Stomach (tissue), 8 donors: ENCODE measurements at regions not wholly inside any gene's neighbourhood (a gene's known extent, or its start where the extent isn't known, plus 50 kb on each side); places are given as distances from the start of the nearest gene placed in this dataset.

Source experiments
- DNase-seq, 2 donors: peaks; one replicate each; pipeline versions ENCODE4 v3.0.0 to v3.0.0-alpha.2; 2013 to 2019
- H3K27ac ChIP-seq, 5 donors: fragments of 200-600 bp in 4 of 5; sonication (generic) in 4 of 5; one replicate each; pipeline ENCODE4 v1.5.1; 2013 to 2019; ENCODE audit warnings: mild to moderate bottlenecking in 1 of 5, moderate library complexity in 1 of 5
- H3K27me3 ChIP-seq, 3 donors: fragments of 200-600 bp; sonication (generic); one replicate each; pipeline ENCODE4 v1.5.1; 2017 to 2019; ENCODE audit warnings: mixed run types in 1 of 3
- H3K36me3 ChIP-seq, 4 donors: fragments of 200-600 bp; sonication (generic); 1 replicate in 3 of 4; 2 replicates in 1 of 4; pipeline ENCODE4 v1.5.1; 2016 to 2019
- H3K4me1 ChIP-seq, 4 donors: fragments of 200-600 bp; sonication (generic); one replicate each; pipeline ENCODE4 v1.5.1; 2016 to 2019
- H3K4me3 ChIP-seq, 4 donors: fragments of 200-600 bp; sonication (generic) in 3 of 4; one replicate each; pipeline ENCODE4 v1.5.1; 2016 to 2019; ENCODE audit warnings: mild to moderate bottlenecking in 1 of 4
- H3K9me3 ChIP-seq, 4 donors: fragments of 200-600 bp; sonication (generic); one replicate each; pipeline ENCODE4 v1.5.1; 2016 to 2019
- EP300 ChIP-seq: sonication (generic); formaldehyde crosslinking; IDR thresholded peaks from one replicate; pipeline ENCODE4 v1.6.1; 2017; ENCODE audit warnings: antibody characterized with exemption
- POLR2A ChIP-seq, 4 donors: fragments of 450-650 bp; IDR thresholded peaks; one replicate each; pipeline ENCODE4 v1.6.1; 2016; ENCODE audit warnings: antibody characterized with exemption in 4 of 4, control low read depth in 2 of 4, mild to moderate bottlenecking in 1 of 4, moderate library complexity in 1 of 4
- POLR2AphosphoS5 ChIP-seq, 3 donors: sonication (generic); formaldehyde crosslinking; IDR thresholded peaks; one replicate each; pipeline ENCODE4 v1.6.1; 2016; ENCODE audit warnings: antibody characterized with exemption in 3 of 3
- WGBS, 5 donors: extraction: QIAGEN DNeasy Blood & Tissue Kit in 3 of 5; methylation state at CpG; one replicate each; pipeline versions ENCODE4 v1.1.5 to v1.1.7; 2013 to 2018; 5-methylcytosine and 5-hydroxymethylcytosine counted together
- intact Hi-C: fragments of 100-400 bp; cut with DNase I; formaldehyde crosslinking; loops from one replicate; pipeline ENCODE4 v1.15.1; 2023; ENCODE audit warnings: low total_unique reads
- TF ChIP-seq, protein P1 (sequence below), 7 experiments: fragments of 450-650 bp in 4 of 7; fragments of 200-600 bp in 3 of 7; sonication (generic) in 3 of 7; IDR thresholded peaks; one replicate each; pipeline ENCODE4 v1.5.1; 2016 to 2019; ENCODE audit warnings: antibody characterized with exemption in 7 of 7, control low read depth in 2 of 7, mild to moderate bottlenecking in 1 of 7
- donor health status: healthy with polysubstance abuse.
- donor health status: Bipolar disorder and iron deficiency.
- donor health status: healthy.

DNA sequence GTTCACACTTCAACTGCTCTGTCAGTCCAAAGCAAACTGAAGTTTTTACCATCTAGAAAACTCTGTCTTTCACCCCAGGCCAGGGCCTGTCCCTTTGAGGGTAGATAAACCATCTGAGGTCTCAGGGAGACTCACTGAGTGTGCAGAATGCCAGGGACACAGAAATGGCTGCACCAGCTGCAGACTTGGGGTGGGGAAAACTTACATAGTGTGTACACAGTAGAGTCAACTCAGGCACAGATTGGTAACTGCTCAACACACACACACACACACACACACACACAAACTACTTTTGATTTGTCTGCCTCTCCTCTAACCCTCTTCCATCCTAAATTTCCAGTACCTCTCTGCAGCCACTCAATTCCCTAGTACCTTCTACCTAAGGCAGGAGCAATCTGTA lies 374.9 kb upstream of the JAG1 start:
- intact Hi-C loops, result no loop called here
- H3K9me3 ChIP-seq, result no peaks in the 10 kb centered on the region
- TF ChIP-seq POLR2A (IDR thresholded peaks at IDR 0.05) (no peak), POLR2AphosphoS5 (IDR thresholded peaks at IDR 0.05) (no peak), EP300 (no peak)
- TF ChIP-seq, protein P1, sequence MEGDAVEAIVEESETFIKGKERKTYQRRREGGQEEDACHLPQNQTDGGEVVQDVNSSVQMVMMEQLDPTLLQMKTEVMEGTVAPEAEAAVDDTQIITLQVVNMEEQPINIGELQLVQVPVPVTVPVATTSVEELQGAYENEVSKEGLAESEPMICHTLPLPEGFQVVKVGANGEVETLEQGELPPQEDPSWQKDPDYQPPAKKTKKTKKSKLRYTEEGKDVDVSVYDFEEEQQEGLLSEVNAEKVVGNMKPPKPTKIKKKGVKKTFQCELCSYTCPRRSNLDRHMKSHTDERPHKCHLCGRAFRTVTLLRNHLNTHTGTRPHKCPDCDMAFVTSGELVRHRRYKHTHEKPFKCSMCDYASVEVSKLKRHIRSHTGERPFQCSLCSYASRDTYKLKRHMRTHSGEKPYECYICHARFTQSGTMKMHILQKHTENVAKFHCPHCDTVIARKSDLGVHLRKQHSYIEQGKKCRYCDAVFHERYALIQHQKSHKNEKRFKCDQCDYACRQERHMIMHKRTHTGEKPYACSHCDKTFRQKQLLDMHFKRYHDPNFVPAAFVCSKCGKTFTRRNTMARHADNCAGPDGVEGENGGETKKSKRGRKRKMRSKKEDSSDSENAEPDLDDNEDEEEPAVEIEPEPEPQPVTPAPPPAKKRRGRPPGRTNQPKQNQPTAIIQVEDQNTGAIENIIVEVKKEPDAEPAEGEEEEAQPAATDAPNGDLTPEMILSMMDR (IDR thresholded peaks at IDR 0.05), result no peak
- no peak overlapping the region for H3K4me3 ChIP-seq
- H3K27me3 ChIP-seq, result no peaks in the 10 kb centered on the region
- DNase-seq, result peak in 1 of 2 donors; percentile 33
- H3K4me1 ChIP-seq, result no peaks in the 10 kb centered on the region
- H3K27ac ChIP-seq, result no peak overlapping the region
- H3K36me3 ChIP-seq, result no peaks in the 10 kb centered on the region

DNA sequence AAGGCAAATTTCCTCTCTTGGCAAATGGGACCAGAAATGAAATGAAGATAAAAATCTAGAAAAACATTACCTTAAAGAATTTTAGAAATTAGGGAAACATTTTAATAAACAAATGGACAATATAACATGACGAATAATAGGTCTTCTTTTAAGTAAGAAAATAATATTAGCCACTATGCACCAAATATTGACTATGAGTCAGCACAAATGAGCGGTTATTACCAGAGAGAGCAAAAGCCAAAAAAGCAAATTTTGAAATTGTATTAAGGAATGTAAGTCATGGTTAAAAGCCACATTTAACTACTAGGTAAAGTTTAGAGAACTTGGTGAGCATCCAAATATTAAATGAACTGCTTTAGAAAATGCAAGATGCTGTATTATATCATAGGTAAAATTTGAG lies 376.6 kb upstream of the JAG1 start:
- Histone ChIP-seq H3K27me3 (no peaks in the 10 kb centered on the region), H3K27ac (no peak overlapping the region), H3K4me3 (no peak overlapping the region), H3K9me3 (no peaks in the 10 kb centered on the region), H3K4me1 (no peaks in the 10 kb centered on the region), H3K36me3 (no peaks in the 10 kb centered on the region)
- DNase-seq, result no peak
- 77 to 90% (median 83%) methylated on average over 2 of the region's 2 CpGs for WGBS, 5 donors
- TF ChIP-seq POLR2A (IDR thresholded peaks at IDR 0.05) (no peak), POLR2AphosphoS5 (IDR thresholded peaks at IDR 0.05) (no peak), EP300 (no peak)
- TF ChIP-seq, protein P1 (IDR thresholded peaks at IDR 0.05), result no peak
- intact Hi-C loops, result no loop called here

DNA sequence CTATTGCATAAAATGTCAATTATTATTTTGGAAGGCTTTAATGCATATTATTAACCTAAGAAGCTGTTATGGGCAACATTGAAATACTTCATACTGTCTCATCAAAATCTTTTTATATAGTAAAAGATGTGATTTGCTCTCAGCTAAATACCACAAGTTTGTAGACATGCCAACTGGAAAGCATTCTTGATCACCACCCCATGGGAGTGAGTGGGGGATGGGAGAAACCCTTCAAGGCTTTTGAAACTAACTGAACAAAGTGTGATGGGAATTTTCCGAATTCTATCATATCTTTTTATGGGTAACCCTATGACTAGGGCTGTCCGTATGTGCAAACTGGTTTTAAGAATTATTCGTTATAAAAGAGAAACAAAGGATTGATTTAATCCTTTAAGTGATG lies 377.3 kb upstream of the JAG1 start:
- H3K27me3 ChIP-seq, result no peaks in the 10 kb centered on the region
- TF ChIP-seq EP300 (no peak), POLR2A (IDR thresholded peaks at IDR 0.05) (no peak), POLR2AphosphoS5 (IDR thresholded peaks at IDR 0.05) (no peak)
- TF ChIP-seq, protein P1 (IDR thresholded peaks at IDR 0.05), result no peak
- WGBS, 5 donors, result 79 to 85% (median 81%) methylated on average over 3 of the region's 3 CpGs

DNA sequence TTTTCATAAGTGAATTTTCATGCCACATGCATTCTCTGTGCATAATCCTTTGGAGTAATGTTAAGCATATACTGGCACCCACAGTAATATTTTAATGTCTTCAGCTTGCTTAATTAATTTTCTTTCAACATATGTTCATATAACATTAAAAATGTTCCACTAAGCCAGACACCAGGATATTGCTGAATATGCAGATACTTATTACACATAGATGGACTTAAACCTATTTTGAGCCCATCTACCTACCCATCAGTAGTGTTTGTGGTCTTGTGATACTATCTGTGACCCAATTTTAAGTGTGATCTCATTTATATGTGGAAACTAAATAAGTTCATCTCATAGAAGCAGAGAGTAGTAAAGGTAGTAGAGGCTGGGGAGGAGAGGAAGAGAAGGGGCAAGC lies 379.5 kb upstream of the JAG1 start:
- intact Hi-C loops, result no loop called here
- no peak overlapping the region for H3K27ac ChIP-seq
- TF ChIP-seq POLR2A (IDR thresholded peaks at IDR 0.05) (no peak), EP300 (no peak), POLR2AphosphoS5 (IDR thresholded peaks at IDR 0.05) (no peak)
- no peak for DNase-seq
- H3K36me3 ChIP-seq, result no peaks in the 10 kb centered on the region
- no peaks in the 10 kb centered on the region for H3K27me3 ChIP-seq
- H3K4me1 ChIP-seq, result no peaks in the 10 kb centered on the region
- H3K4me3 ChIP-seq, result no peak overlapping the region
- H3K9me3 ChIP-seq, result no peaks in the 10 kb centered on the region

More for the DNA sequence above, 377.3 kb upstream of the JAG1 start:
- intact Hi-C loops, result no loop called here
- Histone ChIP-seq H3K36me3 (no peaks in the 10 kb centered on the region), H3K4me1 (no peaks in the 10 kb centered on the region), H3K27ac (no peak overlapping the region), H3K4me3 (no peak overlapping the region), H3K9me3 (no peaks in the 10 kb centered on the region)
- no peak for DNase-seq

DNA sequence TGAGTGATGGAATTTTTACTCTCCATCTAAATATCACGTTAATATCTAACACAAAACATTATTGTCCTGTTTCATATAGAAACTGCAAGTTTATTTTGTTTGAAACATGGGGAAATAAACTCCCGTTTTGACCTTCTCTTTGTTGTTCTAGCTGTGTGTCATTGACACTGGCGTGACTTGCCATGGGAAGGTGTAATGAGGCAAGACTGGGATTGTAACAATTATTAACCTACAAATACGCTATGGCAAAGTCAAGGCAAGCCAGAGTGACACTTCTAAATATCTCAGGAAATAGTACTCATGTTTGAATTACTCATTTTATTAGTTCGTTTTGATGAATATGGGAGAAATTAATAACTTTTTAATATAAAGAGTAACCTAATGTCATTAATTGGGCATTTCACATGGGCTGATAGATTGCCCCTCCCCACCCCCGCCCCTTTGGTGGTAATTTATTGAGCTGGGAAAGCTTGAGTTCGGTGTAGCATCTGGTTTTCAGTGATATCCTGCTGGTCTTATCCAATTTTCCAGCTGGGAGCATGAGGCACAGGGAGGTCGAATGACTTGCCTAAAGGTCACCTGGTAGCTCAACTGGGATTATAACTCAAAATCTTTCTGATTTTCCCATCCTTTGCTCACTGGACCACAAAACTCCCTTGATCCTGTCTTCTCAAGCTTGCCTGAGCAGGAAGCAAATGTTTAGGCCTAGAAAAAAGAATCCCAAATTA lies 380.6 kb upstream of the JAG1 start:
- no peaks in the 10 kb centered on the region for H3K4me1 ChIP-seq
- H3K27me3 ChIP-seq, result no peaks in the 10 kb centered on the region
- intact Hi-C loops, result no loop called here
- H3K9me3 ChIP-seq, result no peaks in the 10 kb centered on the region
- H3K36me3 ChIP-seq, result no peaks in the 10 kb centered on the region
- no peak overlapping the region for H3K27ac ChIP-seq
- DNase-seq, result no peak
- WGBS, 5 donors, result 80 to 83% (median 82%) methylated on average over 8 of the region's 8 CpGs
- TF ChIP-seq POLR2A (IDR thresholded peaks at IDR 0.05) (no peak), POLR2AphosphoS5 (IDR thresholded peaks at IDR 0.05) (no peak), EP300 (no peak)
- TF ChIP-seq, protein P1 (IDR thresholded peaks at IDR 0.05), result no peak
- no peak overlapping the region for H3K4me3 ChIP-seq
